Spleen (tissue), 7 donors: ENCODE measurements at regions not wholly inside any gene's neighbourhood (a gene's known extent, or its start where the extent isn't known, plus 50 kb on each side); places are given as distances from the start of the nearest gene placed in this dataset.

Experiments
- CTCF ChIP-seq, 11 experiments: fragments of 200-600 bp in 7 of 11; fragments of 450-650 bp in 4 of 11; sonication (generic) in 4 of 11; IDR thresholded peaks in 8 of 11; conservative IDR thresholded peaks in 3 of 11; 1 replicate in 7 of 11; 2 replicates in 4 of 11; pipeline versions ENCODE4 v1.4.0 to v1.8.0; 2016 to 2021; ENCODE audit warnings: antibody characterized with exemption in 11 of 11, inconsistent platforms in 4 of 11, mild to moderate bottlenecking in 1 of 11
- POLR2A ChIP-seq, 3 donors: fragments of 450-650 bp; IDR thresholded peaks; one replicate each; pipeline ENCODE4 v1.5.1; 2017; ENCODE audit warnings: antibody characterized with exemption in 3 of 3, mild to moderate bottlenecking in 1 of 3
- donor health status: DM: no; HTN: no; CAD: no; lungs with moderate emphysema.
- donor health status: DM: no; HTN: no; CAD: no.
- donor health status: DM: no; HTN: no; CAD: no.

GRCh38 chr3:107461721-107462120 lies 61.0 kb upstream of the BBX start:
- TF ChIP-seq POLR2A (IDR thresholded peaks at IDR 0.05) (no peak), CTCF (IDR thresholded peaks at IDR 0.05 in 8 of 11, conservative IDR thresholded peaks at IDR 0.05 in 3 of 11) (no peak)
